IMR-90 (cell line): ENCODE measurements at regions not wholly inside any gene's neighbourhood (a gene's known extent, or its start where the extent isn't known, plus 50 kb on each side); places are given as distances from the start of the nearest gene placed in this dataset.

Experiments
- ATAC-seq: fragments of 200-7000 bp; cut with Tn5 transposase; 2 replicates; pipeline ENCODE4 v1.9.1; 2020; ENCODE audit warnings: low read depth, mild to moderate bottlenecking, moderate library complexity
- BruUV-seq: library from RNA; stranded (reverse); fragments of 400-500 nt; replicated peaks from 2 replicates; lab custom pipeline; 2021; lab: Mats Ljungman, UMichigan
- CTCF ChIA-PET: fragments of 300-600 bp; formaldehyde crosslinking; extraction: SDS; loops from one replicate; lab custom pipeline; 2021; ENCODE audit warnings: antibody characterized with exemption; lab: Yijun Ruan, JAX
- POLR2A ChIA-PET: fragments of 300-600 bp; sonication (Branson Sonifier 250); formaldehyde crosslinking; loops from one replicate; lab custom pipeline; 2022; ENCODE audit warnings: antibody characterized with exemption; ENCODE audit not compliant: unreplicated experiment; lab: Charles Lee
- DNase-seq: peaks from one replicate; pipeline ENCODE4 v3.0.0; 2013
- H2AFZ ChIP-seq: replicated peaks from 2 replicates; pipeline ENCODE3; 2013; ENCODE audit warnings: low read length, mild to moderate bottlenecking; ENCODE audit not compliant: poor library complexity
- H2AK5ac ChIP-seq: 2 replicates; pipeline ENCODE4 v1.6.1; 2013; ENCODE audit warnings: low read depth, low read length, inconsistent platforms
- H2AK9ac ChIP-seq: replicated peaks from 2 replicates; pipeline ENCODE3; 2013; ENCODE audit warnings: mild to moderate bottlenecking, low read depth, low read length, moderate library complexity; ENCODE audit not compliant: poor library complexity
- H2BK120ac ChIP-seq: 2 replicates; pipeline ENCODE4 v1.6.1; 2013; ENCODE audit warnings: low read depth, low read length, inconsistent platforms
- H2BK15ac ChIP-seq: 3 replicates; pipeline ENCODE4 v1.6.1; 2013; ENCODE audit warnings: low read depth, low read length, inconsistent platforms
- H2BK20ac ChIP-seq: 2 replicates; pipeline ENCODE4 v1.6.1; 2013; ENCODE audit warnings: low read depth, mild to moderate bottlenecking, inconsistent platforms, low read length, moderate library complexity
- H2BK5ac ChIP-seq: 2 replicates; pipeline ENCODE4 v1.6.1; 2013; ENCODE audit warnings: mild to moderate bottlenecking, low read depth, low read length, inconsistent platforms; ENCODE audit not compliant: poor library complexity, severe bottlenecking
- H3K14ac ChIP-seq: replicated peaks from 2 replicates; pipeline ENCODE4 v1.6.1; 2013; ENCODE audit warnings: low read depth, low read length, inconsistent platforms
- H3K18ac ChIP-seq: 2 replicates; pipeline ENCODE4 v1.6.1; 2013; ENCODE audit warnings: low read depth, low read length, control low read depth
- H3K23ac ChIP-seq: 2 replicates; pipeline ENCODE4 v1.6.1; 2013; ENCODE audit warnings: low read depth, low read length, inconsistent platforms
- H3K27ac ChIP-seq: 2 replicates; pipeline ENCODE4 v1.5.1; 2013; ENCODE audit warnings: mild to moderate bottlenecking, control low read depth, low read length; ENCODE audit not compliant: insufficient read depth
- H3K27me3 ChIP-seq: 2 replicates; pipeline ENCODE4 v1.6.1; 2013; ENCODE audit warnings: low read length; ENCODE audit not compliant: control insufficient read depth, insufficient read depth
- H3K36me3 ChIP-seq: 2 replicates; pipeline ENCODE4 v1.6.1; 2013; ENCODE audit warnings: low read length, mixed read lengths; ENCODE audit not compliant: control insufficient read depth, insufficient read depth
- H3K4ac ChIP-seq: 2 replicates; pipeline ENCODE4 v1.6.1; 2013; ENCODE audit warnings: low read depth, low read length, inconsistent platforms
- H3K4me1 ChIP-seq: 2 replicates; pipeline ENCODE4 v1.6.1; 2013; ENCODE audit warnings: low read length, mixed read lengths; ENCODE audit not compliant: control insufficient read depth, insufficient read depth
- H3K4me2 ChIP-seq: 2 replicates; pipeline ENCODE4 v1.6.1; 2013; ENCODE audit warnings: low read depth, mild to moderate bottlenecking, control low read depth, low read length, moderate library complexity
- H3K4me3 ChIP-seq: 2 replicates; pipeline ENCODE4 v1.5.1; 2013; ENCODE audit warnings: low read depth, mild to moderate bottlenecking, control low read depth, low read length, moderate library complexity; ENCODE audit not compliant: insufficient read depth
- H3K56ac ChIP-seq: 2 replicates; pipeline ENCODE4 v1.6.1; 2013; ENCODE audit warnings: low read length, inconsistent platforms; ENCODE audit not compliant: insufficient read depth; ENCODE audit errors: extremely low read depth
- H3K79me1 ChIP-seq, 2 experiments: 2 replicates each; pipeline ENCODE4 v1.6.1; 2013; ENCODE audit warnings: low read length in 2 of 2, inconsistent platforms in 1 of 2, low read depth in 1 of 2
- H3K9ac ChIP-seq: 2 replicates; pipeline ENCODE4 v1.6.1; 2013; ENCODE audit warnings: low read depth, low read length, control low read depth
- H3K9me1 ChIP-seq: 2 replicates; pipeline ENCODE4 v1.6.1; 2013; ENCODE audit warnings: low read length, inconsistent platforms; ENCODE audit not compliant: insufficient read depth
- H3K9me3 ChIP-seq: 2 replicates; pipeline ENCODE4 v1.6.1; 2013; ENCODE audit warnings: low read length; ENCODE audit not compliant: control insufficient read depth, insufficient read depth
- H4K20me1 ChIP-seq: 2 replicates; pipeline ENCODE4 v1.6.1; 2013; ENCODE audit warnings: low read length, inconsistent platforms; ENCODE audit not compliant: insufficient read depth
- H4K5ac ChIP-seq: 2 replicates; pipeline ENCODE4 v1.6.1; 2013; ENCODE audit warnings: mild to moderate bottlenecking, low read depth, low read length, control low read depth
- H4K8ac ChIP-seq, 2 experiments: 2 replicates each; pipeline ENCODE4 v1.6.1; 2013; ENCODE audit warnings: low read depth in 2 of 2, low read length in 2 of 2, control low read depth in 1 of 2, inconsistent platforms in 1 of 2
- H4K91ac ChIP-seq: 2 replicates; pipeline ENCODE4 v1.6.1; 2013; ENCODE audit warnings: low read depth, low read length, inconsistent platforms; ENCODE audit not compliant: insufficient read depth
- BHLHE40 ChIP-seq: fragments of 150-350 bp; IDR thresholded peaks from 2 replicates; pipeline ENCODE4 v1.6.1; 2016; ENCODE audit warnings: mild to moderate bottlenecking, low read depth, low read length
- CEBPB ChIP-seq: IDR thresholded peaks from 2 replicates; pipeline ENCODE4 v1.6.1; 2012; ENCODE audit warnings: low read depth, low read length, improper control_type of control experiment
- CHD1 ChIP-seq: IDR thresholded peaks from 2 replicates; pipeline ENCODE4 v1.6.1; 2012; ENCODE audit warnings: low read depth, low read length, improper control_type of control experiment
- MAFK ChIP-seq: IDR thresholded peaks from 2 replicates; pipeline ENCODE4 v1.6.1; 2012; ENCODE audit warnings: low read depth, low read length, improper control_type of control experiment
- MAZ ChIP-seq: IDR thresholded peaks from 2 replicates; pipeline ENCODE4 v1.6.1; 2012; ENCODE audit warnings: low read depth, mild to moderate bottlenecking, low read length, improper control_type of control experiment, moderate library complexity, borderline replicate concordance
- MXI1 ChIP-seq: IDR thresholded peaks from 2 replicates; pipeline ENCODE4 v1.6.1; 2012; ENCODE audit warnings: low read depth, mild to moderate bottlenecking, low read length, moderate library complexity, borderline replicate concordance
- POLR2A ChIP-seq: IDR thresholded peaks from 2 replicates; pipeline ENCODE4 v1.6.1; 2012; ENCODE audit warnings: mild to moderate bottlenecking, low read depth, low read length
- RAD21 ChIP-seq: IDR thresholded peaks from 2 replicates; pipeline ENCODE4 v1.6.1; 2012; ENCODE audit warnings: low read length, improper control_type of control experiment
- RCOR1 ChIP-seq: IDR thresholded peaks from 2 replicates; pipeline ENCODE4 v1.6.1; 2012; ENCODE audit warnings: mild to moderate bottlenecking, low read length, improper control_type of control experiment; ENCODE audit not compliant: insufficient replicate concordance
- RFX5 ChIP-seq: IDR thresholded peaks from 2 replicates; pipeline ENCODE4 v1.8.0; 2012; ENCODE audit warnings: low read depth, mild to moderate bottlenecking, low read length, moderate library complexity
- SMC3 ChIP-seq: fragments of 150-350 bp; IDR thresholded peaks from 2 replicates; pipeline ENCODE4 v1.6.1; 2016; ENCODE audit warnings: low read depth, mild to moderate bottlenecking, antibody characterized with exemption, low read length, moderate library complexity
- dilution Hi-C: fragments of 300-500 bp; cut with HindIII; formaldehyde crosslinking; loops from one replicate; pipeline ENCODE4 v1.14.3; 2018; ENCODE audit warnings: low sequenced_read_pairs; ENCODE audit not compliant: unreplicated experiment
- in situ Hi-C: fragments of 300-500 bp; cut with MboI; formaldehyde crosslinking; loops from 3 replicates; pipeline ENCODE4 v1.14.3; 2019; ENCODE audit warnings: low sequenced_read_pairs, inconsistent platforms, mixed read lengths
- intact Hi-C: fragments of 100-400 bp; cut with micrococcal nuclease; formaldehyde crosslinking; loops from 2 replicates; pipeline ENCODE4 v1.10.0; 2022
- TF ChIP-seq, protein P1 (sequence below): conservative IDR thresholded peaks from 2 replicates; pipeline ENCODE4 v1.5.1; 2012; ENCODE audit warnings: mild to moderate bottlenecking, low read depth, low read length, improper control_type of control experiment
- TF ChIP-seq, protein P2 (sequence below): fragments of 150-350 bp; IDR thresholded peaks from 2 replicates; pipeline ENCODE4 v1.6.1; 2016; ENCODE audit warnings: low read depth, mild to moderate bottlenecking, low read length, moderate library complexity, borderline replicate concordance

DNA sequence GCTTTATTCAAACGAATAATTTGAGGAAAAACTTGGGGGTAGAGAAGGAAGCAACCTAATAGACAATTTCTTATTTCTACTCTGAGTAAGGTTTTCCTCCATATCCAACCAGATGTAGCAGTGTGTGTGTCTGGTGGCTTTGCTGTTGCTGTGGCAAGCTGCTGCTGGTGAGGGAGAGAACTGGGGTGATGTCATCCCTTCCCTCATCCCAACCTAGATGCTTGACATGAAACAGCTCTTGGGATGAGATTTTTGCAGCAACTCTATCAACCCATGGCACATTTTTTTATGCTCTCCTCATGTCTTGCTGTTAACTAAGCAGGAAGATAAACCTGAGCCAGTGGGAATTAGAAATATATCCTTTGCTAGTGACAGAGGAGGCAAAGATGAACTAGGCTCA is 135.8 kb downstream of the PCSK1 start (continued):
- TF ChIP-seq, protein P1, sequence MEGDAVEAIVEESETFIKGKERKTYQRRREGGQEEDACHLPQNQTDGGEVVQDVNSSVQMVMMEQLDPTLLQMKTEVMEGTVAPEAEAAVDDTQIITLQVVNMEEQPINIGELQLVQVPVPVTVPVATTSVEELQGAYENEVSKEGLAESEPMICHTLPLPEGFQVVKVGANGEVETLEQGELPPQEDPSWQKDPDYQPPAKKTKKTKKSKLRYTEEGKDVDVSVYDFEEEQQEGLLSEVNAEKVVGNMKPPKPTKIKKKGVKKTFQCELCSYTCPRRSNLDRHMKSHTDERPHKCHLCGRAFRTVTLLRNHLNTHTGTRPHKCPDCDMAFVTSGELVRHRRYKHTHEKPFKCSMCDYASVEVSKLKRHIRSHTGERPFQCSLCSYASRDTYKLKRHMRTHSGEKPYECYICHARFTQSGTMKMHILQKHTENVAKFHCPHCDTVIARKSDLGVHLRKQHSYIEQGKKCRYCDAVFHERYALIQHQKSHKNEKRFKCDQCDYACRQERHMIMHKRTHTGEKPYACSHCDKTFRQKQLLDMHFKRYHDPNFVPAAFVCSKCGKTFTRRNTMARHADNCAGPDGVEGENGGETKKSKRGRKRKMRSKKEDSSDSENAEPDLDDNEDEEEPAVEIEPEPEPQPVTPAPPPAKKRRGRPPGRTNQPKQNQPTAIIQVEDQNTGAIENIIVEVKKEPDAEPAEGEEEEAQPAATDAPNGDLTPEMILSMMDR: no peak
- TF ChIP-seq BHLHE40: no peak

DNA sequence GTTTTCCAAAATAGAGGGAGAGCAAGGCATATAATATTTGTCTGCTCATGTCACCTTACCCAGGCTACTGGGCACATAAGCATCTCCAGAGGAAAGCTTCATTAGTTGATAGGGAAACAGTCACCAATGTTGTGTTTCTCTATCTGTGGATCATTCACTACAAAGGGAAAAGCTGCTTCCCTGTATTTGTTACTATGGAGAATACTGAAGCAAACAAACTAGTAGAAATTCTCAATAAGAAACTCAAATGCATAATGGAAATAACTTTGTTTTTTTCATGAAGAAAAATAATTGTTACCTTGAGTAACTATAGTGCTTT is 138.2 kb downstream of the PCSK1 start:
- peak overlapping the region; percentile 88 for H4K91ac ChIP-seq
- H2AK5ac ChIP-seq: peak overlapping the region; percentile 62; the same call in 1 of the 2 replicates
- H3K9me3 ChIP-seq: no peaks in the 10 kb centered on the region
- H2BK120ac ChIP-seq: peak overlapping the region; percentile 91
- H3K4me2 ChIP-seq: no peak overlapping the region; the same call in 1 of the 2 replicates
- H3K27ac ChIP-seq: peak overlapping the region; percentile 75
- no peaks in the 10 kb centered on the region for H3K36me3 ChIP-seq
- intact Hi-C loops (loop anchor here (5.0 to 10.0 kb wide), 2 partner anchors 120 to 178 kb away; no protein-coding TSS in a partner anchor), dilution Hi-C loops (no loop called here), in situ Hi-C loops (no loop called here)
- H2BK15ac ChIP-seq: peak overlapping the region; percentile 99
- H4K5ac ChIP-seq: peak overlapping the region; percentile 98
- H2AK9ac ChIP-seq: no peak overlapping the region
- H4K8ac ChIP-seq: peak overlapping the region; percentile 92 to 94
- no peaks in the 10 kb centered on the region for H4K20me1 ChIP-seq
- peaks cover 5% of the 10 kb centered on the region for H3K9me1 ChIP-seq
- peak overlapping the region; percentile 68 for H3K9ac ChIP-seq
- CTCF ChIA-PET: no interaction called here
- peak overlapping the region; percentile 78 for H3K4ac ChIP-seq
- peak overlapping the region; percentile 99 for H2BK20ac ChIP-seq
- no peak overlapping the region for H3K4me3 ChIP-seq
- DNase-seq (no peak), ATAC-seq (no peak)
- H3K79me1 ChIP-seq: peaks cover 0 to 3% of the 10 kb centered on the region in 2 experiments; a peak in 1 of 4 replicates
- no TSS peak for BruUV-seq
- POLR2A ChIA-PET: no interaction called here
- peaks cover 10% of the 10 kb centered on the region for H3K4me1 ChIP-seq
- peak overlapping the region; percentile 94; the same call in 1 of the 2 replicates for H3K14ac ChIP-seq
- no peaks in the 10 kb centered on the region for H3K27me3 ChIP-seq
- peak overlapping the region; percentile 51 for H3K23ac ChIP-seq
- no peak overlapping the region for H2AFZ ChIP-seq
- peak overlapping the region; percentile 100 for H2BK5ac ChIP-seq
- H3K18ac ChIP-seq: peak overlapping the region; percentile 94
- peak overlapping the region; percentile 90; the same call in 1 of the 2 replicates for H3K56ac ChIP-seq
- TF ChIP-seq CHD1 (no peak), CEBPB (no peak), MAFK (no peak), MXI1 (no peak), SMC3 (no peak), MAZ (no peak), RCOR1 (no peak), RAD21 (no peak), BHLHE40 (no peak), POLR2A (no peak), RFX5 (no peak)
- TF ChIP-seq, protein P2, sequence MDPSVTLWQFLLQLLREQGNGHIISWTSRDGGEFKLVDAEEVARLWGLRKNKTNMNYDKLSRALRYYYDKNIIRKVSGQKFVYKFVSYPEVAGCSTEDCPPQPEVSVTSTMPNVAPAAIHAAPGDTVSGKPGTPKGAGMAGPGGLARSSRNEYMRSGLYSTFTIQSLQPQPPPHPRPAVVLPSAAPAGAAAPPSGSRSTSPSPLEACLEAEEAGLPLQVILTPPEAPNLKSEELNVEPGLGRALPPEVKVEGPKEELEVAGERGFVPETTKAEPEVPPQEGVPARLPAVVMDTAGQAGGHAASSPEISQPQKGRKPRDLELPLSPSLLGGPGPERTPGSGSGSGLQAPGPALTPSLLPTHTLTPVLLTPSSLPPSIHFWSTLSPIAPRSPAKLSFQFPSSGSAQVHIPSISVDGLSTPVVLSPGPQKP: no peak
- TF ChIP-seq, protein P1: no peak
